BLaER1 (cell line): ENCODE measurements at regions not wholly inside any gene's neighbourhood (a gene's known extent, or its start where the extent isn't known, plus 50 kb on each side); places are given as distances from the start of the nearest gene placed in this dataset.

ENCODE experiments used
- H3K27ac ChIP-seq: shearing (Covaris generic); formaldehyde crosslinking; 2 replicates; pipeline ENCODE4 v1.8.1; 2022
- H3K27me3 ChIP-seq: shearing (Covaris generic); formaldehyde crosslinking; 2 replicates; pipeline ENCODE4 v1.8.1; 2022
- H3K36me3 ChIP-seq: shearing (Covaris generic); formaldehyde crosslinking; 2 replicates; pipeline ENCODE4 v1.8.1; 2022
- H3K4me1 ChIP-seq: shearing (Covaris generic); formaldehyde crosslinking; 2 replicates; pipeline ENCODE4 v1.8.1; 2022
- H3K4me2 ChIP-seq: shearing (Covaris generic); formaldehyde crosslinking; 2 replicates; pipeline ENCODE4 v1.8.1; 2022
- H3K4me3 ChIP-seq: shearing (Covaris generic); formaldehyde crosslinking; 2 replicates; pipeline ENCODE4 v1.8.1; 2022
- H3K9ac ChIP-seq: shearing (Covaris generic); formaldehyde crosslinking; 2 replicates; pipeline ENCODE4 v1.8.1; 2022
- H3K9me3 ChIP-seq: shearing (Covaris generic); formaldehyde crosslinking; 2 replicates; pipeline ENCODE4 v1.8.1; 2022
- H4K20me1 ChIP-seq: shearing (Covaris generic); formaldehyde crosslinking; 2 replicates; pipeline ENCODE4 v1.8.1; 2022
- Cebpa-rat ChIP-seq: shearing (Covaris generic); IDR thresholded peaks from 2 replicates; pipeline ENCODE4 v1.8.1; 2022

DNA sequence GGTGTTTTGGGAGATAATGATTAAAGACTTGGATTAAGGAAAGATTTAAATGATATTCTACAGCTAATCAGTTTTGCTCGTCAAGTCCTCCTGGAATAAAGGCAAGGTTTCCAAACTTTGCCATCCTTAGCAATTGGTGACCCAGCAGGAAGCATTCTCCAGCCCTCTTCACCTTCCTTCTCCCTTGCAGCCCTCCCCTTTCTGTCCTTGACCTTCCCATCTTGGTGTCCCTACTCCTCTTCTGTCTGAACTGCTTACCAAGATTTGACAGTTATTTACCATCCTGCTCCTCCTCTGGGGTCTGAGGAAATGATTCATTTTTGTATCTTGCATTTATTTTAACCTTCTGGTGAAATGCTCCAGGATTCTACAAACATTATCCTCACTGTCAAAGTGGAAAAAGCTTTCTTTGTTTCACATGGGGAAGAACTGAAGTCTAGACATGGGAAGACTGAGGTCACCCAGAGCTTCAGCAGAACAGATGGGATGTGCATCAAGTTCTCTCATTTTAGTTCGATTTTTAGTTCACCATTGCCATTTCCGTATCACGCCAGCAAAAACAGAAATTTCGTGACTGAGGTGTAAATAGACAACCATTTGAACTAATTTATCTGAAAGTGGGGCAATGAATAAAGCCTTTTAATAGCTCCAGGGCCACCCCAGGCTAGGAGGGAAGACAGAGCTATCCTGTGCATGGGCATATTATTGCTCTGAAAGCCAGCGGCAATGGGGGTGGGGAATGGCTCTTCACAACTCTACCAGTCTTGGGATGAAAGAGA, 504.4 kb upstream of the PLXNA2 start:
- no peak overlapping the region for H3K4me3 ChIP-seq
- no peaks in the 10 kb centered on the region for H3K27me3 ChIP-seq
- peaks cover 19% of the 10 kb centered on the region for H3K4me1 ChIP-seq
- peak overlapping the region; percentile 11; the same call in 1 of the 2 replicates for H3K9ac ChIP-seq
- no peak overlapping the region; the same call in 1 of the 2 replicates for H3K27ac ChIP-seq
- H3K36me3 ChIP-seq = no peaks in the 10 kb centered on the region
- no peaks in the 10 kb centered on the region for H4K20me1 ChIP-seq
- TF ChIP-seq Cebpa-rat = no peak
- peak overlapping the region; percentile 48 for H3K4me2 ChIP-seq
- H3K9me3 ChIP-seq = no peaks in the 10 kb centered on the region

DNA sequence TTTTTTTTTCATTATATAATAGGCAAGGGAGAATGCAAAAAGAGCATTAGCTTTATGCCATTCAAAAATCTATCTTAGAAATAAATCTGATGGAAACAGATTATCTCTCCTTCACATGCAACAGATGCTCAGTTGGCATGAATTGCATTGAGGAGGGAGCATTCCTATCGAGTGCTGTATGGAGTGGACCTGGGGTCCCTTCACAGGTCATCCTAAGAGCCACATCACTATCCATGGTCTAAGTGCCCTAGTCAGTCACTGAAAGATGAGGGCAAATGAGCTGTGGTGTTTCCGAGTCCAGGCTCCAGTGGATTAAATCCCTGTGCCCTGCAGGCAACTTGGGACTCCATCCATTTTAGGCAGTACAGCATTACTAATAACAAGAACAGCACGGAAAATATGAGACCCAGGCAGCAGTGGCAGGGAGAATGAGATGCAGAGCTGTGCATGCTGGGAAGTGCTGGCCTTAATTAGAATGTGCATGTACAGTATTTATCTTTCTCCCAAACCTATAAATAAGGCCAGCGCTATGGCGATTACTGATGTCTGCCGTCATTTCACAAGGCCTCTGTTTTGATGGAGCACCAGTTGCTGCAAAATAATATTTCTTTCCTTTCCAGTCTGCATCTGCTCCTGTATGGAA, 512.3 kb upstream of the PLXNA2 start:
- no peak overlapping the region for H3K27ac ChIP-seq
- H3K4me2 ChIP-seq = no peak overlapping the region
- no peaks in the 10 kb centered on the region for H4K20me1 ChIP-seq
- no peak overlapping the region for H3K9ac ChIP-seq
- no peaks in the 10 kb centered on the region for H3K9me3 ChIP-seq
- no peaks in the 10 kb centered on the region for H3K27me3 ChIP-seq
- peaks cover 5% of the 10 kb centered on the region for H3K4me1 ChIP-seq
- no peak for TF ChIP-seq Cebpa-rat
- H3K36me3 ChIP-seq = no peaks in the 10 kb centered on the region
- H3K4me3 ChIP-seq = no peak overlapping the region

DNA sequence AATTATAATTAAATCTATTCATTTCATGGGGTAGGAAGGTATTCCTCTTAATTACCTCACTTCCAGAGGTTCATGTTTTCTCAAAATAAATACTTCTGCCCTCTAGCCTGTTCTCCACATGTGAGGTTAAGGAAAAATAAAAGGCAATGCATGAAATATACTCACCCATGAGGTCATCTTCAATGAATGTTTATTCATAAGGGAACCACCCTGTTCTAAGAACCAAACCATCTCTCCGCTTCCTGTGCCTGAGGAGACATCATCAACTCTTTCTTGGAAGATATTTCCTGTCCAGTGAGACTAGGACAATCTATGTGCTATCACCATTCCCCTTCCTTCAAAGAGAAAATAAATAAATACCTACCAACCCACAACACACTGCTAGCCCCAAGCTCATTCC, 513.7 kb upstream of the PLXNA2 start:
- Histone ChIP-seq H3K27ac (no peak overlapping the region), H3K4me3 (no peak overlapping the region), H4K20me1 (no peaks in the 10 kb centered on the region), H3K4me2 (no peak overlapping the region), H3K36me3 (no peaks in the 10 kb centered on the region), H3K9ac (no peak overlapping the region), H3K9me3 (no peaks in the 10 kb centered on the region), H3K27me3 (no peaks in the 10 kb centered on the region), H3K4me1 (no peaks in the 10 kb centered on the region)
- no peak for TF ChIP-seq Cebpa-rat

DNA sequence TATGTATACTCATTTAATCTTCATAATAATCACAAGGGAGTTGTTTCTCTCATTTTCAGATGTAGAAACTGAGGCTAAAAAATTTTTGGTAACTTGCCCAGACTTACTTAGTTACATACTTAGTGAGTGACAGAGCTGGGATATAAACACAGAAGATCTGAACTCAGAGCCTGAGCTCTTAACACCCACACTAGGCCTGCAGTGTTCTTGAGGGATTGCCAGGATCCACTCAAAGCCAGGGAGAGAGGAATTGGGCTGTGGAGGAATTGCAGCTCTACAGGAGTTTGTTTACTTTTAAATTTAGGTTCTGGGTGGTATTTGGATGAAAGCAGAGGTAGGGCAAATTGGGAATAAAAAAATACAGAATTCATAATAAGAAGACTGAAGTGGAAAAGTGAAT, 515.1 kb upstream of the PLXNA2 start:
- H3K4me2 ChIP-seq = no peak overlapping the region
- no peaks in the 10 kb centered on the region for H4K20me1 ChIP-seq
- H3K27ac ChIP-seq = no peak overlapping the region
- H3K4me1 ChIP-seq = no peaks in the 10 kb centered on the region
- H3K9ac ChIP-seq = no peak overlapping the region
- H3K36me3 ChIP-seq = no peaks in the 10 kb centered on the region
- no peaks in the 10 kb centered on the region for H3K9me3 ChIP-seq
- no peak for TF ChIP-seq Cebpa-rat
- H3K27me3 ChIP-seq = no peaks in the 10 kb centered on the region
- H3K4me3 ChIP-seq = no peak overlapping the region

DNA sequence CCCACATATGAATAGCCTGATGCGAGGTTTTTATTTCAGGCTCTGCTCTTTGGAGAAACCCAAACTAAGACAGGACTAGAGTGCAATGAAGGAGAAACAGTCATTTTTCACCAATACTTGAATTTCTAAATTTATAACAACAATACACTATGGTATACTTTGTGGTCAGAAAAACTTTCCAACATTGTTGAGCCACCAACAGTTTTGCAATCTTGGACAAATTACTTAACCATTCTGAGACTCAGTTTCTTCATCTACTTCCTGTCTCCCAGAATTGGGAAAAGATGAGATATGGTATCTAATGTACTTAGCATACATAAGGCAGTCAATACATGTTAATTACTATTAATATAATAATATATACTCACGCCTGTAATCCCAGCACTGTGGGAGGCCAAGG, 519.8 kb upstream of the PLXNA2 start:
- no peaks in the 10 kb centered on the region for H3K27me3 ChIP-seq
- H3K36me3 ChIP-seq = no peaks in the 10 kb centered on the region
- no peak for TF ChIP-seq Cebpa-rat
- no peaks in the 10 kb centered on the region for H3K9me3 ChIP-seq
- no peak overlapping the region for H3K4me3 ChIP-seq
- no peak overlapping the region for H3K9ac ChIP-seq
- no peak overlapping the region for H3K27ac ChIP-seq
- peaks cover 11% of the 10 kb centered on the region for H3K4me1 ChIP-seq
- H4K20me1 ChIP-seq = no peaks in the 10 kb centered on the region
- H3K4me2 ChIP-seq = no peak overlapping the region

GRCh38 chr1:208766832-208767231, 522.6 kb upstream of the PLXNA2 start:
- no peak for TF ChIP-seq Cebpa-rat

GRCh38 chr1:208767816-208768215, 523.6 kb upstream of the PLXNA2 start:
- Histone ChIP-seq H3K36me3 (no peaks in the 10 kb centered on the region), H3K4me2 (no peak overlapping the region), H4K20me1 (no peaks in the 10 kb centered on the region), H3K9ac (no peak overlapping the region), H3K9me3 (no peaks in the 10 kb centered on the region), H3K27ac (no peak overlapping the region), H3K4me1 (peaks cover 27% of the 10 kb centered on the region), H3K4me3 (no peak overlapping the region), H3K27me3 (no peaks in the 10 kb centered on the region)
- TF ChIP-seq Cebpa-rat = no peak

More at GRCh38 chr1:208766832-208767231, 522.6 kb upstream of the PLXNA2 start:
- Histone ChIP-seq H4K20me1 (no peaks in the 10 kb centered on the region), H3K4me1 (peaks cover 17% of the 10 kb centered on the region), H3K4me3 (no peak overlapping the region), H3K27ac (no peak overlapping the region), H3K36me3 (no peaks in the 10 kb centered on the region), H3K9ac (no peak overlapping the region), H3K27me3 (no peaks in the 10 kb centered on the region), H3K9me3 (no peaks in the 10 kb centered on the region), H3K4me2 (no peak overlapping the region)

GRCh38 chr1:208772891-208773290, 528.7 kb upstream of the PLXNA2 start:
- H3K4me3 ChIP-seq = 0 out of 2 replicates have a peak overlapping the region, but pooled peaks have one; percentile 19
- peak overlapping the region; percentile 57; the same call in 1 of the 2 replicates for H3K9ac ChIP-seq
- peak overlapping the region; percentile 72 for H3K27ac ChIP-seq
- no peak for TF ChIP-seq Cebpa-rat
- H3K9me3 ChIP-seq = no peaks in the 10 kb centered on the region
- H3K4me2 ChIP-seq = peak overlapping the region; percentile 80
- H3K27me3 ChIP-seq = no peaks in the 10 kb centered on the region
- peaks cover 37% of the 10 kb centered on the region for H3K4me1 ChIP-seq
- no peaks in the 10 kb centered on the region for H3K36me3 ChIP-seq
- H4K20me1 ChIP-seq = no peaks in the 10 kb centered on the region

- TF ChIP-seq Cebpa-rat = no peak
- no peaks in the 10 kb centered on the region for H3K9me3 ChIP-seq
- no peaks in the 10 kb centered on the region for H3K36me3 ChIP-seq
- H3K27me3 ChIP-seq = no peaks in the 10 kb centered on the region
- H3K27ac ChIP-seq = no peak overlapping the region
- H3K4me2 ChIP-seq = no peak overlapping the region
- H3K4me3 ChIP-seq = no peak overlapping the region
- H3K4me1 ChIP-seq = peaks cover 27% of the 10 kb centered on the region
- no peak overlapping the region for H3K9ac ChIP-seq
- no peaks in the 10 kb centered on the region for H4K20me1 ChIP-seq
Observed at GRCh38 chr1:208775841-208776240, 531.7 kb upstream of the PLXNA2 start.

- Histone ChIP-seq H3K36me3 (no peaks in the 10 kb centered on the region), H3K4me1 (peaks cover 9% of the 10 kb centered on the region), H4K20me1 (no peaks in the 10 kb centered on the region), H3K27ac (no peak overlapping the region), H3K4me2 (no peak overlapping the region), H3K9ac (no peak overlapping the region), H3K4me3 (no peak overlapping the region), H3K9me3 (no peaks in the 10 kb centered on the region), H3K27me3 (no peaks in the 10 kb centered on the region)
- TF ChIP-seq Cebpa-rat = peak; percentile 15; the same call in 1 of the 2 replicates
Observed at GRCh38 chr1:208778417-208778816, 534.2 kb upstream of the PLXNA2 start.
